GM08714 (cell line): ENCODE measurements at regions not wholly inside any gene's neighbourhood (a gene's known extent, or its start where the extent isn't known, plus 50 kb on each side); places are given as distances from the start of the nearest gene placed in this dataset.

ENCODE experiments used
- H3K4me3 ChIP-seq: fragments of 200-500 bp; sonication (Bioruptor generic); 2 replicates; pipeline ENCODE4 v1.5.1; 2014; ENCODE audit warnings: mild to moderate bottlenecking, low read length, inconsistent platforms
- ZNF274 ChIP-seq: IDR thresholded peaks from 2 replicates; pipeline ENCODE4 v1.6.1; 2012; ENCODE audit warnings: mild to moderate bottlenecking, low read depth, low read length

- no peak for TF ChIP-seq ZNF274
- no peak overlapping the region for H3K4me3 ChIP-seq
Measured at GRCh38 chr11:128345316-128345715, 242.0 kb downstream of the ETS1 start.

GRCh38 chr11:128343870-128344269 lies 243.5 kb downstream of the ETS1 start:
- H3K4me3 ChIP-seq: no peak overlapping the region
- no peak for TF ChIP-seq ZNF274

- H3K4me3 ChIP-seq: no peak overlapping the region
- TF ChIP-seq ZNF274: no peak
Measured at GRCh38 chr11:128343135-128343514, 244.2 kb downstream of the ETS1 start.

GRCh38 chr11:128342511-128343134 lies 244.7 kb downstream of the ETS1 start:
- H3K4me3 ChIP-seq: no peak overlapping the region

GRCh38 chr11:128341280-128342248 lies 245.8 kb downstream of the ETS1 start:
- no peak for TF ChIP-seq ZNF274

More at GRCh38 chr11:128342511-128343134, 244.7 kb downstream of the ETS1 start:
- no peak for TF ChIP-seq ZNF274

GRCh38 chr11:128339792-128340191 lies 247.6 kb downstream of the ETS1 start:
- H3K4me3 ChIP-seq: no peak overlapping the region
- no peak for TF ChIP-seq ZNF274

More at GRCh38 chr11:128341280-128342248, 245.8 kb downstream of the ETS1 start:
- H3K4me3 ChIP-seq: no peak overlapping the region

GRCh38 chr11:128338811-128339210 lies 248.5 kb downstream of the ETS1 start:
- H3K4me3 ChIP-seq: no peak overlapping the region
- TF ChIP-seq ZNF274: no peak

GRCh38 chr11:128336203-128336602 lies 251.2 kb downstream of the ETS1 start:
- H3K4me3 ChIP-seq: no peak overlapping the region
- no peak for TF ChIP-seq ZNF274

GRCh38 chr11:128335729-128336128 lies 251.6 kb downstream of the ETS1 start:
- no peak for TF ChIP-seq ZNF274
- H3K4me3 ChIP-seq: no peak overlapping the region

- TF ChIP-seq ZNF274: no peak
Measured at GRCh38 chr11:128334311-128335044, 252.9 kb downstream of the ETS1 start.

GRCh38 chr11:128331317-128331716 lies 256.0 kb downstream of the ETS1 start:
- no peak overlapping the region for H3K4me3 ChIP-seq
- TF ChIP-seq ZNF274: no peak

More at GRCh38 chr11:128334311-128335044, 252.9 kb downstream of the ETS1 start:
- no peak overlapping the region for H3K4me3 ChIP-seq

- no peak overlapping the region for H3K4me3 ChIP-seq
- TF ChIP-seq ZNF274: no peak
Measured at GRCh38 chr11:128330203-128330602, 257.2 kb downstream of the ETS1 start.

GRCh38 chr11:128328955-128329551 lies 258.3 kb downstream of the ETS1 start:
- TF ChIP-seq ZNF274: no peak
- H3K4me3 ChIP-seq: no peak overlapping the region

- no peak overlapping the region for H3K4me3 ChIP-seq
- no peak for TF ChIP-seq ZNF274
Measured at GRCh38 chr11:128327274-128327673, 260.1 kb downstream of the ETS1 start.
